Left lung (tissue), 4 donors: ENCODE measurements at regions not wholly inside any gene's neighbourhood (a gene's known extent, or its start where the extent isn't known, plus 50 kb on each side); places are given as distances from the start of the nearest gene placed in this dataset.
A peak's percentile ranks its signal among the peaks of the same experiment; 100 is the strongest.

Source experiments
- ATAC-seq: fragments of 200-7000 bp; cut with Tn5 transposase; one replicate; pipeline ENCODE4 v1.9.1; 2020; ENCODE audit warnings: moderate library complexity
- DNase-seq, 4 donors: peaks; one replicate each; pipeline ENCODE4 v3.0.0-alpha.2; 2013 to 2020
- H3K27ac ChIP-seq, 2 donors: fragments of 200-600 bp; sonication (generic) in 1 of 2; one replicate each; pipeline versions ENCODE4 v1.5.0 to v1.8.0; 2020 to 2021
- H3K27me3 ChIP-seq, 2 donors: fragments of 200-600 bp; sonication (generic) in 1 of 2; one replicate each; pipeline versions ENCODE4 v1.5.0 to v1.8.0; 2020 to 2021
- H3K36me3 ChIP-seq, 2 donors: fragments of 200-600 bp; sonication (generic) in 1 of 2; one replicate each; pipeline versions ENCODE4 v1.5.0 to v1.8.0; 2020 to 2021
- H3K4me1 ChIP-seq, 2 donors: fragments of 200-600 bp; one replicate each; pipeline ENCODE4 v1.8.0; 2021
- H3K4me3 ChIP-seq, 2 donors: fragments of 200-600 bp; sonication (generic) in 1 of 2; one replicate each; pipeline versions ENCODE4 v1.5.0 to v1.8.0; 2020 to 2021; ENCODE audit warnings: mild to moderate bottlenecking in 1 of 2
- H3K9me3 ChIP-seq, 2 donors: fragments of 200-600 bp; sonication (generic) in 1 of 2; one replicate each; pipeline versions ENCODE4 v1.5.0 to v1.8.0; 2020 to 2021
- intact Hi-C, 2 donors: fragments of 100-400 bp; cut with DNase I; formaldehyde crosslinking; loops; one replicate each; pipeline versions ENCODE4 v1.11.2 to v1.14.2; 2022
- TF ChIP-seq, protein P1 (sequence below), 2 donors: fragments of 200-600 bp; sonication (generic) in 1 of 2; IDR thresholded peaks; one replicate each; pipeline versions ENCODE4 v1.5.0 to v1.8.0; 2021; ENCODE audit warnings: antibody characterized with exemption in 2 of 2
- donor health status: DM: no; HTN: yes; CAD: no.
- donor health status: DM: no; HTN: no; CAD: no.

DNA sequence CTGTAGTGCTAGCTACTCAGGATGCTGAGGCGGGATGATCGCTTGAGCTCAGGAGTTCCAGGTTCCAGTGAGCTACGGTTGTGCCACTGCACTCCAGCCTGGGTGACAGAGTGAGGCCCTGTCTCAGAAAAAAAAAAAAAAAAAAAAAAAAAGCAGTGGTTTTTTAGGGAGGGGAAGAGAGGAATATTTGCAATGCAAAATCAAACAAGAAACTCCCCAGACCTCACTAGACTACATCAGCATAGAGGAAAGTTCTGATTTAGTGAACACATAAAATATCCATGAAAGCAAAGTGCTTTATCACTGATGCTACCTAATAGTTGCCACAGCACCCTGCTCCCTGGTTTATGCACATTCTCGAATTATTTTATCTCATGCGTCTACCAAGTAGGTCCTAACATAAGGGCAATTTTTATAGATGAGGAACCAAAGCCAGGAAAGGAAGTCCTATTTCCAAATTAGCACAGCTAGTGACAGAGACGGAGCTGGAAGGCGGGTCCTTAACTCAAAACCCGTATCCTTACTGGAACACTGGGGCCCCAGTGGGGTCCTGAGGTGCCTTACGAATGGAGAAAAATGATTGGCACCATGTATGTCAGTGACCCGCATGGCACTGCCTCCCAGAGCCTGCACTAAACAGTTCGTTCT lies 50.7 kb upstream of the GPR157 start:
- peaks cover 0 to 6% of the 10 kb centered on the region in 2 donors for H3K36me3 ChIP-seq
- peaks cover 0 to 30% of the 10 kb centered on the region in 2 donors for H3K27me3 ChIP-seq
- intact Hi-C loops: loop anchor here in 1 of 2 donors (5.0 kb wide), 1 partner anchor 37 kb away; no protein-coding TSS in a partner anchor
- DNase-seq (no peak), ATAC-seq (no peak)
- peak overlapping the region; percentile 65 to 86 for H3K27ac ChIP-seq
- H3K4me1 ChIP-seq: peaks cover 13 to 51% of the 10 kb centered on the region in 2 donors
- H3K4me3 ChIP-seq: no peak overlapping the region
- no peaks in the 10 kb centered on the region for H3K9me3 ChIP-seq
- TF ChIP-seq, protein P1, sequence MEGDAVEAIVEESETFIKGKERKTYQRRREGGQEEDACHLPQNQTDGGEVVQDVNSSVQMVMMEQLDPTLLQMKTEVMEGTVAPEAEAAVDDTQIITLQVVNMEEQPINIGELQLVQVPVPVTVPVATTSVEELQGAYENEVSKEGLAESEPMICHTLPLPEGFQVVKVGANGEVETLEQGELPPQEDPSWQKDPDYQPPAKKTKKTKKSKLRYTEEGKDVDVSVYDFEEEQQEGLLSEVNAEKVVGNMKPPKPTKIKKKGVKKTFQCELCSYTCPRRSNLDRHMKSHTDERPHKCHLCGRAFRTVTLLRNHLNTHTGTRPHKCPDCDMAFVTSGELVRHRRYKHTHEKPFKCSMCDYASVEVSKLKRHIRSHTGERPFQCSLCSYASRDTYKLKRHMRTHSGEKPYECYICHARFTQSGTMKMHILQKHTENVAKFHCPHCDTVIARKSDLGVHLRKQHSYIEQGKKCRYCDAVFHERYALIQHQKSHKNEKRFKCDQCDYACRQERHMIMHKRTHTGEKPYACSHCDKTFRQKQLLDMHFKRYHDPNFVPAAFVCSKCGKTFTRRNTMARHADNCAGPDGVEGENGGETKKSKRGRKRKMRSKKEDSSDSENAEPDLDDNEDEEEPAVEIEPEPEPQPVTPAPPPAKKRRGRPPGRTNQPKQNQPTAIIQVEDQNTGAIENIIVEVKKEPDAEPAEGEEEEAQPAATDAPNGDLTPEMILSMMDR (IDR thresholded peaks at IDR 0.05): no peak

DNA sequence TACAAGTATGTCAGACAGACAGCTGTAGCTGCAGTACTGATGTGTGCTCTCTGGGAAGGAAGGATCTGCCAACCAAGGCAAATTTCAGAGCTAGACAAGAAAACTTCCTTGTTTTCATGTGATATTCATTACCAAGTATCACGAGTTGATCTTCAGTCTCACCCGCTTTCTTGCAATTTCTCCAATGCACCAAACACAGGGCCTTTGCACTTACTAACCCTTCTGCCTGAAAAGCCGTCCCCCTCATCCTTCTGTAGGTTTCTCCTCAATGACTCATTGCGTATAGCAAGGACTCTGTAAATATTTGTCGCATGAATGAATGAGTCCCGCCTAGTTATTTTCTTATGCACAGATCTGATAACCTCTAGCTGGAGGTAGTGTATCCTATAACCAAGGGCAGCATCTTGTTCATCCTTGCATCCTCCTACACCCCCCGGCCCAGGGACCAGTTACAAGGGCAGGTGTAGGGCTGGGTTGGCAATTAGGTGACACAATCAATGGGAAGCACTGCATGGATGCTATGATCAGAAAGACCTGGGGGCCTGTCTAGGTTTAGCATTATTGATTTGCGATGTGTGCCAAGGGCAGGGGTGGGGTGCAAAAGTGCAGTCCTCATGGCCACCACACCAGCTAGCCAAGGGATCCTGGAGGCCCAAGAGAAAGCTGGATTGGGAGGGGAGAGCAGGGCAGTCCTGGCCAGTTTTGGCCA lies 51.4 kb upstream of the GPR157 start:
- Histone ChIP-seq H3K4me1 (peaks cover 13 to 50% of the 10 kb centered on the region in 2 donors), H3K36me3 (peaks cover 0 to 6% of the 10 kb centered on the region in 2 donors), H3K27ac (peak overlapping the region; percentile 65 to 86), H3K27me3 (peaks cover 0 to 30% of the 10 kb centered on the region in 2 donors), H3K4me3 (peak overlapping the region in 1 of 2 donors; percentile 70), H3K9me3 (no peaks in the 10 kb centered on the region)
- DNase-seq (no peak), ATAC-seq (peak; percentile 3)
- TF ChIP-seq, protein P1 (IDR thresholded peaks at IDR 0.05): no peak
- intact Hi-C loops: loop anchor here in 1 of 2 donors (5.0 kb wide), 1 partner anchor 38 kb away; no protein-coding TSS in a partner anchor

DNA sequence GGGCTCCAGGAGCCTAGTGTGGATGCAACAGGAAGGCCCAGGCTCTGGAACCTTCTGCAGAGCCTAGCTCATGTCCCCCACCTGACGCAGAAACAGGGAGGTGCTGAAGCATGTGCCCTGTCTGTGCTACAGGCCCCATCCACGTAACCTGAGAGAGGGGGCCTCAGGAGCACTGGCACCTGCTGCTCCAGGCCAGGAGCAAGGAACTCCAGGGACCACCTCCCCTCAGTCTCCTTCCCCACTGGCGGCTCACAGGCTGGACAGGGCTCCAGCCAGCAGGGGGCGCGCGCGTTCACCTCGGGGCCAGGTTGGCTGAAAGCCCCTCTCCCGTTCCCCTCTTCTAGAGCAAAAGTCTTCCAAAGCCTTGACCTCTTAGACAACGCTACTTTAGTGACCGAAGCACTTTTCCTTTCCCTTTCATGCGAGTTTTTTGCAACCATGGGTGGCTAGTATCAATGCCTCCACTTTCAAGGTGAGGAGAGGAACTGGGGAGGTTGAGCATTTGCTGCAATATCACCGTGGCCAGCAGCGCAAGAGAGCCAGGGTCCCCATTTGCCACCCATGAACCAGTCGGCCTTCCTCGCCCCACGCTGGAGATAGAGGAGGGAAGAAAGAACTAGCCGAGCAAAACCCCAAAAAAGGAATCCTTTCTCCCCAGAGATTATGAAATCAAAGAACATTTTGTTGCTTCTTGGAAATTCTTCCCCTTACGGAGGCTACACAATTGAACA lies 52.4 kb upstream of the GPR157 start:
- Histone ChIP-seq H3K4me3 (peak overlapping the region; percentile 70 to 86), H3K9me3 (no peaks in the 10 kb centered on the region), H3K36me3 (peaks cover 0 to 6% of the 10 kb centered on the region in 2 donors), H3K27ac (peak overlapping the region; percentile 65 to 86), H3K4me1 (peaks cover 13 to 50% of the 10 kb centered on the region in 2 donors), H3K27me3 (peaks cover 0 to 30% of the 10 kb centered on the region in 2 donors)
- peak; percentile 53 to 96 (median 78) for DNase-seq
- intact Hi-C loops: loop anchor here in 1 of 2 donors (5.0 kb wide), 1 partner anchor 39 kb away; no protein-coding TSS in a partner anchor
- TF ChIP-seq, protein P1 (IDR thresholded peaks at IDR 0.05): peak; percentile 90 to 95
- ATAC-seq: peak; percentile 83

DNA sequence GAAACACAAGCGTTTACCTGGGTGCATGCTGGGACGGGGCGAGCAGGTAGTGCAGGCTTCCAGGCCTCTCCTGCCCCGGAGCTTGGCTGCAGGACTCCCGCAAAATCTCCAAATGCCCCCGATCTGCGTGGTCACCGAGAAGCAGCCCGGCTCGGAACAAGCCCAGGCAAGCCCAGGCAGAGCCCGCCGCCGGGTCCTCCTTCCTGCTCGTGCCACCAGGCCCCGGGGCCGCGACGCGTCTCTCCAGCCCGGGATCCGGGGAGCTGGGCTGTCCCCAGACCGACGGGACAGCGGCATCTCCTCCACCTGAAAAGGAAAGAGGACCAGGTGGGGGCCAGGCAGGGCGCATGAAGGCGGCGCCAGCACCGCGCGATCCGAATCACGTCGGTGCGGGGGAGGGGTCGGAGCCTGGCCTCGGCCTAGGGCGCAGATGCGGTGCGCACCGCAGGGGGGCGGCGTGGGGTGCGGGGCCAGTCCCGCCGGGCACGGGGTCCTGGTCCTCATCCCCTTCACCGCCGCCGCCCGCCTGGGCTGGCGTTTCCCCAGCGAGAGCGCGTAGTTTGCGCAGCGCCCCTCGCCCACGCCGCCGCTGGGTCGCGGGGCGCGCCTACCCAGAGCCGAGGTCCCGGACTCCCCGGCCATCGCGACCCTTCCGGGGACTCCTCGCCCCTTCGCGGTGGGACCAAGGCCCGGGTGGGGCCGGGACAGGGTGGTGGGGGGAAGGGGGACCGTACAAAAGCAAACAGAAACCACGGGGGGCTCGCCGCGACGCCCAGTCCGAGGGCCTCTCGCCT lies 52.4 kb upstream of the H6PD start:
- Histone ChIP-seq H3K27ac (peak overlapping the region; percentile 65 to 86), H3K9me3 (no peaks in the 10 kb centered on the region), H3K4me1 (peaks cover 13 to 50% of the 10 kb centered on the region in 2 donors), H3K36me3 (peaks cover 0 to 6% of the 10 kb centered on the region in 2 donors), H3K4me3 (peak overlapping the region; percentile 70 to 86), H3K27me3 (peaks cover 0 to 30% of the 10 kb centered on the region in 2 donors)
- DNase-seq (peak in 3 of 4 donors; percentile 45 to 87 (median 75)), ATAC-seq (peak; percentile 87)
- TF ChIP-seq, protein P1 (IDR thresholded peaks at IDR 0.05): no peak
- intact Hi-C loops: loop anchor here in 1 of 2 donors (5.0 kb wide), 1 partner anchor 40 kb away; no protein-coding TSS in a partner anchor
